Progenitor cell of endocrine pancreas (in vitro differentiated cells): ENCODE measurements at regions not wholly inside any gene's neighbourhood (a gene's known extent, or its start where the extent isn't known, plus 50 kb on each side); places are given as distances from the start of the nearest gene placed in this dataset.

ENCODE experiments used
- DNase-seq: peaks from one replicate; pipeline ENCODE4 v3.0.0; 2021; ENCODE audit warnings: low spot score; ENCODE audit not compliant: unreplicated experiment
- H3K27ac Mint-ChIP-seq: 2 replicates; pipeline ENCODE4 v1.8.0; 2021; ENCODE audit warnings: mild to moderate bottlenecking, moderate library complexity, mixed read lengths
- H3K27me3 Mint-ChIP-seq: 2 replicates; pipeline ENCODE4 v1.8.0; 2021; ENCODE audit warnings: mixed read lengths
- H3K36me3 Mint-ChIP-seq: 2 replicates; pipeline ENCODE4 v1.8.0; 2022; ENCODE audit warnings: mixed read lengths; ENCODE audit not compliant: insufficient read depth
- H3K4me1 Mint-ChIP-seq: 2 replicates; pipeline ENCODE4 v1.8.0; 2021; ENCODE audit warnings: low read depth, mixed read lengths
- H3K4me3 Mint-ChIP-seq: 2 replicates; pipeline ENCODE4 v1.8.0; 2021; ENCODE audit warnings: low read depth, mild to moderate bottlenecking, moderate library complexity, mixed read lengths
- H3K9me3 Mint-ChIP-seq: 2 replicates; pipeline ENCODE4 v1.8.0; 2021; ENCODE audit warnings: low read depth, mixed read lengths
- CTCF ChIP-seq: fragments of 200-600 bp; sonication (generic); IDR thresholded peaks from one replicate; pipeline ENCODE4 v1.5.0; 2021; ENCODE audit warnings: antibody characterized with exemption, mild to moderate bottlenecking; ENCODE audit not compliant: unreplicated experiment

- Mint-ChIP-seq H3K27me3 (no peaks in the 10 kb centered on the region), H3K9me3 (no peaks in the 10 kb centered on the region), H3K4me1 (peaks cover 5% of the 10 kb centered on the region), H3K27ac (no peak overlapping the region), H3K36me3 (no peaks in the 10 kb centered on the region), H3K4me3 (no peak overlapping the region)
- TF ChIP-seq CTCF = no peak
- no peak for DNase-seq
Observed at GRCh38 chr5:128668921-128669320, 130.9 kb upstream of the FBN2 start.

DNA sequence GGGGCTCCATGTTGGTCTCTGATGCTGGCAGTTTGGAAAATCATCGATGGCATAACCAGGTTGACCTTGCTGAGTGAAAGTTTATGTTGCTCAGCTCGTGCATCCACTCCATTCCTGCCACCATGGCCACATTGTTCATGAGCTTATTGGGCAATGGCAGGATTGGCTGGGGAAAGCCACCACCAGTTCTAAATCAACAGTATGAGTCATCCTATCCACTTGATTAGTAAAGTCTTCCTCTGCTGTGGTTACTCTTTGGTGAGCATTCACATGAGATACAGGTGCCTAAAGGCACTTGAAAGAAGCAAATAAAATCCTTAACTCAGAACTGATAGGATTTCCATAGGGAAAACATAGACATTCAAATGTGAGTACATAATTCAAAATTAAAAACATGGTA, 131.8 kb upstream of the FBN2 start:
- H3K4me3 Mint-ChIP-seq = no peak overlapping the region
- H3K4me1 Mint-ChIP-seq = peaks cover 5% of the 10 kb centered on the region
- H3K36me3 Mint-ChIP-seq = no peaks in the 10 kb centered on the region
- no peaks in the 10 kb centered on the region for H3K9me3 Mint-ChIP-seq
- DNase-seq = no peak
- H3K27ac Mint-ChIP-seq = no peak overlapping the region
- TF ChIP-seq CTCF = no peak
- no peaks in the 10 kb centered on the region for H3K27me3 Mint-ChIP-seq

DNA sequence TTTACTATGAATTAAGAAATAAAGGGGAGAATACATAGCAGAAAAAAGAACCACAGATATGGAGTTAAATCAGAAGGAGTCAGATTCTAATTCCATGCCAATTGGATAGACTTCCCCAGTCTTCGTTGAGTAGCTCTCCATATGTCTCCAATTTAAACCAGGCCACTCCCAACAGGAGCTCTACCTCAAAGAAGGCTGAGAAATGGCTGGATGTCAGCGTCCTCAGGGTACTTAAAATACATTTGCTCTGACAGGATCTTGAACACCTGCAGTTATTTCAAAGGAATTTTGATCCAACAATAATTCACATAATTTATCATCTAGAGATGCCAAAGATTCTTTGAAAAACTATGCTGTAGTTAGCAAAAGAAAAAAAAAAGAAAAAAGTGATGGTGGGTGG, 133.9 kb upstream of the FBN2 start:
- no peak for DNase-seq
- Mint-ChIP-seq H3K36me3 (no peaks in the 10 kb centered on the region), H3K9me3 (peaks cover 5% of the 10 kb centered on the region), H3K27ac (no peak overlapping the region), H3K4me1 (peaks cover 5% of the 10 kb centered on the region), H3K27me3 (no peaks in the 10 kb centered on the region), H3K4me3 (no peak overlapping the region)
- no peak for TF ChIP-seq CTCF

DNA sequence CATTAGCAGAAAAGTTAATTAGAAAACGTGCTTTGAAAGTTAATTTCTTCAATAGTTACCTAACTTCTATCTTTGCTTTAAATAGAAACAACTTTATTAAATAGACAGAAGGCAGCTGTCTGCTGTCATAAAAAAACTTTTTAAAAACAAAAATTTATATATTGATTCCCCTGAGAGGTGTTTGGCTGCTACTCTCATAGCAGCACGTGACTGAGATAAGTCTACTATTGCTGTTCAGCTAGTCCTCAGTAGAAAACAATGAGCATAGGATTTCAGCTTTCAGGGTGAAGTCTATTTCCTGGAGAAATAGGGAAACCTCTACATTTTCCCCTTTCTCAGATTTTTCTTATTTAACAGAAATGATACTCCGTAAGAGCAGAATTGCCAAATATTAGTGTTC, 135.0 kb upstream of the FBN2 start:
- Mint-ChIP-seq H3K27me3 (no peaks in the 10 kb centered on the region), H3K27ac (no peak overlapping the region), H3K36me3 (no peaks in the 10 kb centered on the region), H3K4me3 (no peak overlapping the region), H3K9me3 (peaks cover 5% of the 10 kb centered on the region), H3K4me1 (peaks cover 5% of the 10 kb centered on the region)
- TF ChIP-seq CTCF = no peak
- no peak for DNase-seq

GRCh38 chr5:128673411-128673957, 135.4 kb upstream of the FBN2 start:
- peaks cover 5% of the 10 kb centered on the region for H3K4me1 Mint-ChIP-seq
- no peak for TF ChIP-seq CTCF
- no peak overlapping the region for H3K27ac Mint-ChIP-seq
- H3K9me3 Mint-ChIP-seq = peaks cover 5% of the 10 kb centered on the region
- DNase-seq = no peak
- no peaks in the 10 kb centered on the region for H3K36me3 Mint-ChIP-seq
- H3K4me3 Mint-ChIP-seq = no peak overlapping the region
- no peaks in the 10 kb centered on the region for H3K27me3 Mint-ChIP-seq
